ENCODE measurements at regions not wholly inside any gene's neighbourhood (a gene's known extent, or its start where the extent isn't known, plus 50 kb on each side); places are given as distances from the start of the nearest gene placed in this dataset.

DNA sequence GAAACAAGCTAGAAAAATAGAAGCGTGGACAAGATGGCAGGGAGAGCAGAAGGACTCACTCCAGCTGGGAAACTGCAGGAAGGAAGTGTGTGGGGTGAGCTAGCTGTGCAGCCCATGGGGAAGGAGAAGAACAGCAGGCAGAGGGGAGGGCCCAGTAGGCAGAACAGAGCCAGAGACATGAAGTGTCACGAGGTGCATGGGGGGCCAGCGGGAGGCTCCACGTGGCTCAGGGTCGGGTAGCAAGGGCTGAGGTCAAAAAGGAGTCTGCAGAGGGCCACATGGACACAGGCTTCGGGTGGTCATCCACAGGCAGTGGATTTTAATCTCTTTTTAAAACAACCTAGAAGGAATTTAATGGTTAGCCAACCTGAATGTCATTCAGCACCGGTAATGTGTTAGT, 669.0 kb downstream of the BCL11B start:
- no peak for ATAC-seq

DNA sequence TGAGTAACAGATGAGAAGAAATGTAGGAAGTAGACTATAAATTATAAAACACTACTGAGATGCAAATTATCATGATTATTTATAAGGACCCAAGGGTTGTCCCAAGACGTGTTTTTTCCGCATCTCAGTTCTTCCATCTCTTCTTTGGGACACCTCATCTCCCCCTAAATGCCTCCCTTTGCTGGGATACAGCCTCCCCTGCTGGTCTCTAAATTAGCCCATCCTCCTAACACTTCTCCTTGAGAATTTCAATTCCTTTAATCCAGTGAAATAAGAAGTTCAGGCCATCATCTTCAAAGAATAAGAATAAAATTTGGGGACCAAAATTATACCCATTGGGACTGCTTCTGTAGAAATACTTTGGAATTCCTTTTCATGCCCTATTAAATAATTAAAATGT, 667.0 kb downstream of the BCL11B start:
- ATAC-seq, result no peak

DNA sequence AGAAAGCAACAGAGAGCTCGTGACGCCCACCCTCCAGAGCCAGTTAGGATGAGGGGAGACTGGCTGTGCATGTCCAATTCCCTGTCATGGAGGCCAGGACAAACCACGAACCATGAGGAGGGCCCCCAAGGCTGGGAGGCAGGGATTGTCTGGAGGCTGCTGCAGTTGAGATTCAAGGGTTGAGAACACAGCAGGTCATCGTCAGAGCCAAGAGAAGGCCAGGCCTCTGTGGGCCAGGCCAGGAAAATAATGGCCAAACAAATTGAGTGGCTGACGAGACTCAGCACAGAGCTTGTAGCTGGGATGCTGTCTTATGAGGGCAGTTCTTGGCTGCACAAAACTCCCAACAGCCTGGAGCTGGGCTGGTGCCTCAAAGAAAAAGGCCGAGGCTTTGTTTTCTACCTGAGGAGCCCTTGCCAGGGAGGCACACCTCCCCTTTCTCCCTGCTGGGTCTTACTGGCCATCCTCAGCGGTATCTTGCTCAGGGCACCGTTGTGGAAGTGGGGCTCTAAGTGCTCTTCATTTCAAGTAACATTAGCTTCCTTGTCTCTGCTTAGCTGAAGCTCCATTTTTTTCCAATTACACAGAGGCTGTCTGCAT, 665.9 kb downstream of the BCL11B start:
- no peak for ATAC-seq

DNA sequence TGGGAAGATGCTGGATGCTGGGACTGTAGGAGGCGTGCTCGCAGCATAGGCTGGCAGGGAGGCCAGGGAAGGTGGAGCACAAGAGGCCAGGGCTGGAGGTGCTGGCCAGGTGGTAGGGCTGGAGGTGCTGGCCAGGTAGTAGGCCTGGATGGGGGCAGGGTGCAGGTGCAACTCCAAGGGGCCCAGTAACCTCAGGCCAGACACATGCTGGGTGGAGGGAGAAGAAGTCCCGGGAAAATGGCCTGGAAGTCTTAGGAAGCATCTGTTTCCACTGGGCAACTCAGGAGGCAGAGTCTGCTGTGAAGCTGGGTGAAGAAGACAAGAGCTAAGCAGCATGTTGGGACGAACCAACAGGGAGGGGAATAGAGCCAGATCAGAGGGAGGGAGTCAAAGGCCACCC, 665.2 kb downstream of the BCL11B start:
- no peak for ATAC-seq

DNA sequence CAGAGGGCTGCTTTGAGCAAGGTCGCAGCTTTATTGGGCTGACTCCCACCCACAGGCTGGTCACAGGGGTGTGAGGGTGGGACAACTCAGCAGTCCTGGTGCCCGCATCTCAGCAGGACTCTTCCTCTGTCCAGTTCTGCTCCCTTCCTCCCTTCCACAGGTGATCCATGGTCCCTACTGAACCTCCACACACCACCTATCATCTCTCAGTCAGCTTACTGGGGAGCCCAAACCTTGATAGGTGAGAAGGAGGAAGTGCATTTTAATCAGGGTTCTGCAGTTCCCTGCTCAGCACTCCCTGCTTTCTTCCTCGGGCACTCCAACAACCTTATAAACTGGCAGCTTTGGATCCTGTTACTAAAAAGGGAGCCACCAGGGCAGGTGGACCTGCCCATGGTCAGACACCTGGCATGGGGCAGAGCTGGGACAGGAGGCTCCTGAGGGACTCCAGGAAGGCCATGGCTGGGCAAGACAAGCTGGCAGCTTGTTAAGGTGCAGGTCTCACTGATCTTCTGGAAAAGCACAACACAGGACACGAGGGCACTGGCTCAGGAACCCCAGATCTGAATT, 664.6 kb downstream of the BCL11B start:
- no peak for ATAC-seq

DNA sequence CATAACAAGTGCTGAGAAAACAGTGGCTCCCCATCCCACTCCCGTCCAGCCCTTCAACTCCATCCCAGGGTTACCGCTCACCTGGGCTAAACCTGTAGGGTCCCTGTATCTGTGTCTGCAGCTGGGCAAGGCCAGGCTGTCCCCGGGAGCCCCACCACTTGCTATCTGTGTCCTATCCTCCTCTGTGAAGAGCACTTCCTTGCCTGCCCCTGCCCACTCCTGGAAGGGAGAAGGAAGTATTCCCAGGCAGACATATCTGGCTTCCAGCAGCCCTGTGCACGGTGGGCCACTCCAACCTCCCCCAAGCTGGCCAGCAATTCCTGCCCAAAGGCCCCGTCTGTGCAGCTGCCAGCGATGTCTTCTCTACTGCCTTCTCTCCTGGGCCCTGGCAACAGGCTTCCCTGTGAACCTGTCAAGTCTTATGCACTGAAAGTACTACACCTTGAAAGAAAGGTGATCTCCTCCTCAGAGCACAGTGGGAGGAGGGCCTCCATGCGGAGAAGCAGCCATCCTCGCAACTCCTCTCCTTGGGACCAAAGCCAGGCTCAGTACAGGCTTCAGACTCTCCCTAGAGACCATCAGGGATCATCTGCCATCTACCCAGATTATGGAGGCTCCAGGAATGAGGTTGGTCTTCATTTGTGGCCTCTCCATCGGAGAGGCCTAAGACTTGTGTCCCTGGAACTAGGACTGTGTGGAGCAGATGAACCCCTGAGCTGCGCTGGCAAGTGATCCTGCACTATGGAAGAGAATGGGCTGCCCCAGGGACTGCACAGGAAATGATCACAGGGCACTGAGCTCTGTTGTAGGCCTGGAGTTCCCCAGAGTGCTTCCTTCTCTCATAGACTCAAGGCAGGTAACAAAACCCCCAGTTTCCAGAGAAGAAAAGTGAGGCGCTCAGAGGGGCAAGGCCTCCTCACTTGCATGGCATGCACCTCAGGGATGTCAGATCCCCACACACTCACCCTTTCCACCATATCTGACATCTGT, 663.6 kb downstream of the BCL11B start:
- ATAC-seq, result no peak

DNA sequence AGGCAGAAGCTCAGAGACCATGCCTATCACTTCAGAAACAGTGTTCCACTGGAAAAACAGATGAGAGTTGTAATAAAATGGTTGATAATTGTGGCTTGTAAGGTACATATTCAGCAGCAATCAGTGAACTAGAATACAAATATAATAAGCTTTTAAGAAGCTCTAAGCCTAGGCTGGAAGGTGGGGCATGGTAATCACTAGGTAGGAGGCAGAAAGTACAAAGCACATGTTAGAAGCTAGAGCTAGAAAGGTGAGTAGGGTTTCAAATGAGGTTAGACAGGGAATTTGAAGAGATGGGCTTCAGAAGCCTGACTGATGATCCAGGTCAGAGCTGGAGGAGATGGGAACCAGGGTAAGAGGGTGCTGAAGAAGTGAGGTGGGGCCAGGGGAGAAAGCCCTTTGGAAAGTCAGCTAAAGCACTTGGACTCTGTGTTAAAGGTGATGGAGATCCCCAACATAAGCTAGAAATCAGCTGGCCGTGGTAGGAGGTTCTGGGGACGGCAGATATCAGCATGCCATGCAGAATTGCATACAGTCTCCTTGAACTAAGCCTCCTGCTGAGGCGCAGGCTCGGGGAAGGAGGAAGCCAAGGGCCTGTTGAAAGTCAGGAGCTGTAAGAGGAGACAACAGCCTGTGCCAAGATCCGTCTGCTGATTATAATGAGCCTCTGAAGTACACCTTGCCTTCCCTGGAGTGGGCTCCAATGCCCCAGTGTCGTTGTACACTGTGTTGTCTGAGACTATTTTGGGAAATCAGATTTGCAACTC, 659.4 kb downstream of the BCL11B start:
- no peak for ATAC-seq

DNA sequence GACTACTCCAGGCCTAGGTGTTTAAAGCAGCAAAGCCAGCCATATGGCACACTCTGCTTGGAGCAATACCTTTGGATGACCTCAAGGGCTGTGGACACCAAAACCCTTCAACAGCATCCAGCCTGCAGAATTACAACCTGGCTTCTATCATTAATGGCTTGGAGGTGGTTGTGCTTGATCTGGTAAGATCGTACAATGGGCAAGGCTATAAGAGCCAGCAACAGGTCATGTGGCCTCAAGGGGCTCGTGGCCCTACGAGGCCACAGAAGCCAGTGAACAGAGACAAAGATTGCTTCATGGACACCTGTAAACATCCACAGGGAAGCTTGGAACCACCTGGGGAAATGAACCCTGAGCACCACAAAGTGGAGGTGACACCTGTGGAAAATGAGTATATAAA, 657.3 kb downstream of the BCL11B start:
- no peak for ATAC-seq

DNA sequence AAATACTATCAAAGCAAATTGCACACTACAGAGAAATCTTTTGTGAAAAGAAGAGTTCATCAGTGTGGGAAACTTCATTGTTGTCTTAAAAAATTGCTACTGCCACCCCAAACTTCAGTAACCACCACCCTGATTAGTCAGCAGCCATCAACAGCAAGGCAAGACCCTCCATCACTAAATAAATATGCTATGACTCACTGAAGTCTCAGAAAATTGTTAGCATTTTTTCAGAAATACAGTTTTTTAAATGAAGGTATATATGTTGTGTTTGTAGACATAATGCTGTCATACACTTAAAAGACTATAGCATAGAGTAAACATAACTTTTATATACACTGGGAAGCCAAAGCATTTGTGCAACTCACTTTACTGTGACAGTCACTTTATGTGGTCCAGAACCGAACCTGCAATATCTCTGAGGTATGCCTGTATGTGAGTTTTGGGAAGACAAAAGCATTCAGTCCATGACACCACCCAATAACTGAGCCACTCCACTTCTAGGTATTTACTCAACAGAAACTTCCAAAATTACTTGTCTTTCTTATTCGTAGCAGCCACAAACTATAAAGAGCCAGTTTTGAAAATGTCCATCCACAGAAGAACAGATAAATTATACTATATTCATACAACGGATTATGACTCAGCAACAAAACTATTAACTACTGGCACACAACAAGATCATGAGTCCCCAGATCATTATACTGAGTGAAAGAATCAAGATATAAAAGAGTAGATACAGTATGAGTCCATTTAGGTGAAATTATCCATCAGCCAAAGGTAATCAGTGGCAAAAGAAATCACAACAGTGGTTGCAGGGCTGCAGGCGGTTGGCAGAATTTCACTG, 649.6 kb downstream of the BCL11B start:
- no peak for ATAC-seq

DNA sequence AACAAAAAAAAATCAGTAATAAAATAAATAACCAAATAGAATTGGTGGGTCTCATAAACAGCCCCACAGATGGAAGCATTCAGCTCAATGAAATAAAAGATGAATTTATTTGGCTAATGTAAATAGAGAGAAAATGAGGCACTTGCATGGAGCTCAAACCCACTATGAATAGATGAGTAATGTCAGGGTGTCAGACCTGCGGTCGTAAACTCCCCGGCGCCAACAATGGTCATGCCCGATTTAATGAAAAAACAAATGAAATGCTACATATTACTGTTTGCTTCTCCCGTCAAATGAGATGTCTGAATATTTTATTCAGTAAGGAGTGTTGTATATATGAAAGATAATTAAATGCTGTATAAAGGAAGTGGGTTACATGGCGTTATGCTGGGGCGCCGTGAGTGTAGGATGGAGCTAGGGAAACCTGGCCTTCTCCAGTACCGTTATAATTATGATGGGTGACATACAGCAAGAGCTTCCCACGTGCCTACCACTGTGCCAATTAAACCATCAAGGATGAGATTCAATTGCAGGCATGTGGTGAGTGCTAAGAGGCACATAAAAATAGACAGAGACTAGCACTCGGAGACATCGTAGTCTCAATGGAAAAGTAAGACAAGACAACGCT, 648.1 kb downstream of the BCL11B start:
- ATAC-seq, result no peak

DNA sequence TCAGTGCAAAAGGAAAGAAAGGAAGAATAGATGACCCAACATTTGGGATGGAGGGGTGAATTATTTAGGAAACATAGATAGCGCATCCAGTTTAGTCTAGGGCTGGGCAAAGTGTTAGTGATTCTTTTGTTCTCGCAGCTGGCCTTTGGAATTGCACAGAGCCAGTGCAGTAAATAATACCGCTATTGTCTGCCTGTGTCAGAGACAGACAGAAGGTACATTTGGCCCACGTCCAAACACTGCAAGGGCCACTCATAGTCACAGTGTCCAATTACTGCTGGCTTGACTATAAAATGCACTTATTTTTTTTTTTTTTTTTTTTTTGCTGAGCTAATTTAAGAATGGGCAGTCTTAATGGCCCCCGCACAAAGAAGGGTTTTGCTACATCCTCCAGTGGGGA, 638.6 kb downstream of the BCL11B start:
- no peak for ATAC-seq

DNA sequence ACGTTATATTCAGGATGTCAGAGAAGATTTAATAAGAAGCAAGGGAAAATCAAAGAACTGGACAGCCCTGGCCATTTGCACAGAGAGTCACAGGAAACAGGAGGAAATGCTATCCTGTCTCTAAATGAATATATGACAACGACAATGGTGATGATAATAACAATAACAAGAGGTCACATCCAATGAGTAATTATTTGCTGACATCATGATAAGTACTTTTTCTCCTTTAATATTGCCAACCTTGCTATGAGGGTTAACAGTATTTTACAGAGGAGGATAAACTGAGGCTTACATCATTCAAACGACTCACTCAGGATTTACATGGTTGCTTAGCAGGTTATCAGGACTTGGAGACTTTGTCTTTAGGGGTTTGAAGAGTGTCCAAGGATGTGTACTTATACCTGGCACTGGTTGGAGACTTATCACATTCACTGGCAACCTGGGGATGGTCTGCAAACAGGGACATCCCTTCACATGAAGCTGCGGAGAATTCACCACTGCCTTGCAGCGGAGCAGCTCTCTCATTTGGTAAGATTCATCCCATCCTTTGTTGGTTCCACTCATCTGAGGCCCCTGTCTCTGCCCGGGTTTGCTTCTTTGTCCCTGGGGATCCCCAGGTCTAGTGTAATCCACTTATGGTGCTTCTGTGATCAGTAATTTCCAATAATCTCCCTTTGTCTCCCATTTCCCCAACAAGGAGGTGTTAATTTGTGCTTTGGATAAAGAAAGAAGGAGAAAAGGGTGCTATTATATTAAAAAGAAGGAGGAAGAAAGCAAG, 637.8 kb downstream of the BCL11B start:
- ATAC-seq, result no peak

DNA sequence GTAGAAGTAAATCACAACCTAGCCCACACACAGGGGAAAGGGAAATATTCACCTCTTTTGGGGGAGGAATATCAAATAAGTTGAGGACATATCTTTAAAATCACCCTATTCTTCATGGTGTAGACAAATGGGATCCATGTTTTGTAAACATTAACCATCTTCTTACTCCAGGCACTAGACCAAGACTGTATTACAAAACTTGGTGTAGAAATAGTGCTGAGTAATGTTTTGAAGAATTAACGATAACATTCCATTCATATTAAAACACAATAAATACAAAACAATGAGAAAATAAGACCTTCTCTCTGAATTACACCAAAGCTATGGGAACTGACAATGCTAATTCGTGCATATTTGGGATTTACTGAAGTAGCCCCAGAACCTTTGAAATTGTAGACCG, 633.6 kb downstream of the BCL11B start:
- no peak for ATAC-seq

DNA sequence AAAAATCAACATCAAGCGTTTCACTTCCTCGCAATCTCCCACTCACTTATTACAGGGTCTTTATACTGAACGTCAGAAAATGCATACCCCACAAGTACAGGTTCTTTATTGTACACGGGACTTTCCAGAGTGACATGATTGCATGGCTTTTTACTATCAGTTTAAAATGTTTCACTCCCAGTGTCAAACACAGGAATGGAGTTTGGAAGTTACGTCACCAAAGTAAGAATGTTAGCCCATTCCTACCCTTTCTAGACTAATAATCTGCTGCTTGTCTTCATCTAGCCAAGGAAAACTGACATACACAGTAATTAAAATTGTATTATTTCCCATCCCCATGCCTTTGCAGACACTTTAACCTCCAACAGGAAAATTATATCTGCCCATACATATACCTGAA, 624.2 kb downstream of the BCL11B start:
- ATAC-seq, result no peak

DNA sequence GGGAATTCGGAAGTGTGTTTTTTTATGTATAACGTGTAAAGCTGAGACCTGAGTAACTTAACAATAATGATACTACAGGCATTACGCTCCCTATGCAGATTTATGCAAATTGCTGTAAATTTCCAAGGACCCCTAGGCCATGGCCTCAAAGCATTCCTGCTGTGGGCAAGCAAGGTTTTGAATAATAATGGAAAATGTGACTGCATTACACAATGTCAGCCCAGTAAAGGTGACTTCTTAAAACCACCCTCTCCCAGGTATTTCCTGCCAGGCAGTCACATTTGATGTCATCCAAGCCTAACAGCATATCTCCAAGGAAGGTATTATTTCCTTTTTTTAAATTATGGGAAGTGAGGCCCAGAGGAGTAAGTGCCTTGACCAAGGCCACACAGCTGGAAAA, 621.0 kb downstream of the BCL11B start:
- no peak for ATAC-seq

DNA sequence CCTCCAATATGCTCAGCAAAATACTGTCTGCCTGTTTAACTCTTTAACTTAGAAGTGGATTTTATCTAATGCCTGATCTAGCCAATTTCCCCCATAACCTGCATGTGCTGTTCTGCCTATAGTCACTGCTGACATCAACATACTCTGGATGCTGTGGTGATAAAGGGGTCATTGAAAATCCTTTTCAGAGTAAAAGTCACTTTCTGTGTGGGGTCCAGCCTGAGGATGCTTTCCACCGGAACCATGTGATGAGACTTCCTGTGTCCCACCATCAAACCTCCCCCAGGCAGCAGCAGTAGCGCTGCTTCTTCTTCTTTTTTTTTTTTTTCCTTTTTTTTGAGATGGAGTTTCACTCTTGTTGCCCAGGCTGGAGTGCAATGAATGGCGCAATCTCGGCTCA, 607.0 kb downstream of the BCL11B start:
- ATAC-seq, result no peak

DNA sequence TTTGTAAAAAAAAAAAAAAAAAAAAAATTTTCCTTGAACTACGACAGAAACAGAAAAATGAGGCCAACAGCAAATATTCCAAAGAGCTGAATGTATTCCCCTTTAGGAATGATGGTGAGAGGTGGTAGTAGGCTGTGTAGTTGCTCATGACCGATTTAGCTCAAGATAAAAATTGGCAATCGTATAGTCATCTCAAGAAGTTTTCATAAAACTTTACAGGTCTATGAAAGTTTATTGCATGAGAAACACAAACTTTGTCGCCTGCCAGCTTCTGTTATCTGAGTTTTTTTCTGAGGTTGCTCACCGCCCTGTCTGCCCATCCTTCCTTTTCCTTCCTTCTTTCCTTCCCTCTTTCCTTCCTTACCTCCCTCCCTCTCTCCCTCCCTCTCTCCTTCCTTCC, 605.5 kb downstream of the BCL11B start:
- no peak for ATAC-seq

DNA sequence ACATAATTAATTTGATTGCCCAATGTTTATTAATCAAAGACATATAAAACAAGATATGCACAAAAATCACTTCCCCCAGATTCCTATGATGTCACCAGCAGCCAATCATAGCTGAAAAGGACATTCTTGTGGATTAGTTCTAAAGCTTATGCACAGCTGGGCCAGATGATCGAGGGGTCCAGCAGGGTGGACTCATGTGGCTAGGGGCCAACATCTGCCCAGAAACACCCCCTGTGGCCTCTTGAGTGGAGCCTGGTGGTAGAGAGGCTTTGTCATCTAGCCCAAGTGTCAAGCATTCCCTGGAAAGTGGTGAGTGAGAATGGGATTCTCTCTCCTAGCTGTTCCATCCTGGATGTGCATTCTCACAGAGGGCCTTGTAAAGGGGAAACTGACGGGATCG, 590.0 kb downstream of the BCL11B start:
- ATAC-seq, result no peak

DNA sequence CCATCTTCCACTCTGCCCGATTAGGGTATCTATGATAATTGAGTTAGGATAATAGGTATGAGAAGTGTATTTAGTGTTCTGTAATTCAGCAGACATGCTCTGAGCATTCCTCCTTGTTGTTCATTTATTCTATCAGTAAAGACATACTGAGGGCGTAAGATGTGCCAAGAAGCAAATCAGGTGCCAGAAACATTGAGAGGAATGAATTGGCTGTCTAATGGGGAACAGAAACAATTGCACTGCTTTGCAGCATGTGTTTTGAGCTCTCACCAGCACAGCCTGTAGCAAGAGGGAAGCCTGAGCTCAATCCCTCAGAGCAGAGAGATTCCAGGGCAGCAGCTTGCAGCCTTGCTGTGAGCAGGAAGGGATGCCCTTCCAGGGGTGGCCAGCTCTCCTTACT, 589.3 kb downstream of the BCL11B start:
- no peak for ATAC-seq

DNA sequence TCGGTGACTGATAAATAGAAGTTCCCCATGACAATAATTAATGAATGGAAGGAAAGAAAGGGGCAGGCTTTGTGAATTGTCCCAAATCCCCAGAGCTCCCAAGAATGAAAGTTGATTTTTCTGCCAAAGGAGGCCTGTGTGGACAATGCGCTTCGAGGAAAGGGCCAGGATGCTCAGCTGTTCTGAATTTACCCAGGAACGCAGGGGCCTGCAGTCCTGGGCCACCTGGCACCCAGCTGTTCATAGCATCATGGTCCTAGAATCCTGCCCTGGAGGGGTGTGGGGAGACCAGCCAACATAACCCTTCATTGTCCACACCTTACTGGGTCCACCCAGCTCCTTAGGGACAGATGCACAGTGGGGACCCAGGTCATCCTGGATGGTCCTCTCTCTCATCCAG, 587.5 kb downstream of the BCL11B start:
- peak; percentile 22 for ATAC-seq

DNA sequence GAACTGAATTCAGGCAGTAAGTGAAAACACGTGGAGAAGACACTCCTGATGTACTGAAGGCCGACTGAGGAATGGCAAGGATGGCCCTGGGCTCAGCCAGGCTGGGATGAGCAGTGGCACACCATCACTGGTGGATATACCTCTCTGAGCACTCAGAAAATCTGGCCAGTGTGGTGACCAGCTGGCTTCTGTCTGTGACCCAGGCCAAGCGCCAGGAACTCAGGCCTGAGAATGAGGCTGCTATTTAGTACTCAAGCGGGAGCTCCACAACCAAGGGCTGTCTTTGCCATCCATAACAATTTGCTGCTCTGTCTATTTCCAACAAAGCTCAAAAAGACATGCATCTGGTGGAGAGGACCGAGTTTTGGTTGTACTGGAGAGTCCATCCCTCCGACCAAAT, 586.3 kb downstream of the BCL11B start:
- ATAC-seq, result no peak
